H1 (cell line): ENCODE measurements at regions not wholly inside any gene's neighbourhood (a gene's known extent, or its start where the extent isn't known, plus 50 kb on each side); places are given as distances from the start of the nearest gene placed in this dataset.

ENCODE experiments used
- CBX5 ChIP-seq: fragments of 300-800, 300-1000 bp; sonication (generic); IDR thresholded peaks from 2 replicates; pipeline ENCODE4 v1.7.1; 2016; ENCODE audit warnings: antibody characterized with exemption, low read length, low read depth
- GTF2F1 ChIP-seq: IDR thresholded peaks from 2 replicates; pipeline ENCODE4 v1.6.1; 2012; ENCODE audit warnings: low read depth, low read length, improper control_type of control experiment, borderline replicate concordance
- JUN ChIP-seq: IDR thresholded peaks from 2 replicates; pipeline ENCODE4 v1.6.1; 2011; ENCODE audit warnings: low read depth, mild to moderate bottlenecking, improper control_type of control experiment, low read length
- KDM1A ChIP-seq: fragments of 200-600, 300-600 bp; sonication (generic); IDR thresholded peaks from 2 replicates; pipeline ENCODE4 v1.7.1; 2016; ENCODE audit warnings: mild to moderate bottlenecking, low read length, borderline replicate concordance
- NANOG ChIP-seq: IDR thresholded peaks from 2 replicates; pipeline ENCODE4 v1.6.1; 2011; ENCODE audit warnings: low read length, low read depth, mild to moderate bottlenecking, inconsistent platforms; ENCODE audit not compliant: insufficient read depth, poor library complexity, severe bottlenecking
- POLR2A ChIP-seq, 2 experiments: IDR thresholded peaks; 1 replicate in 1 of 2; 2 replicates in 1 of 2; pipeline ENCODE4 v1.6.1; 2011; ENCODE audit warnings: low read depth in 2 of 2, low read length in 2 of 2, mild to moderate bottlenecking in 2 of 2; ENCODE audit errors: control extremely low read depth in 1 of 2
- RFX5 ChIP-seq: IDR thresholded peaks from 2 replicates; pipeline ENCODE4 v1.6.1; 2011; ENCODE audit warnings: low read depth, low read length, improper control_type of control experiment, borderline replicate concordance
- SIX5 ChIP-seq: IDR thresholded peaks from 2 replicates; pipeline ENCODE4 v1.6.1; 2011; ENCODE audit warnings: mild to moderate bottlenecking, low read depth, low read length
- YY1 ChIP-seq: IDR thresholded peaks from 2 replicates; pipeline ENCODE4 v1.6.1; 2011; ENCODE audit warnings: low read depth, mild to moderate bottlenecking, low read length
- TF ChIP-seq, protein P1 (sequence below): fragments of 300-600 bp; sonication (generic); IDR thresholded peaks from 2 replicates; pipeline ENCODE4 v1.7.1; 2012; ENCODE audit warnings: low read length, moderate library complexity, mild to moderate bottlenecking, inconsistent platforms; ENCODE audit not compliant: insufficient replicate concordance

DNA sequence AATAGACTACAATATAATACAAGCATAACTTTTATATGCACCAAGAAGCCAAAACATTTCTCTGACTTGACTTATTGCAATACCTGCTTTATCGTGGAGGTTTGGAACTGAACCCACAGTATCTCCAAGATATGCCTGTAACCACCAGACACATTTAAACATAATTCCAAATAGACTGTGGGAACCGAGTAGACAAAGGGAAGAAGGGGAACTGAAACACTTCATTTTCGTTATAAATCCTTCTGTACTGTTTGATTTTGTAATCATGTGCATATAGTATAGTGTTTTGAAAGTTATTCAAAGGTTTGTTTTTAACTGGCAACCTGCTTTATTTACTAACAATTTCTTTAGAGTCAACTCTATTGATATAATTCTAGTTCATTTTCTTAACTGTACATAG lies 154.9 kb upstream of the BEND6 start (continued):
- TF ChIP-seq, protein P1, sequence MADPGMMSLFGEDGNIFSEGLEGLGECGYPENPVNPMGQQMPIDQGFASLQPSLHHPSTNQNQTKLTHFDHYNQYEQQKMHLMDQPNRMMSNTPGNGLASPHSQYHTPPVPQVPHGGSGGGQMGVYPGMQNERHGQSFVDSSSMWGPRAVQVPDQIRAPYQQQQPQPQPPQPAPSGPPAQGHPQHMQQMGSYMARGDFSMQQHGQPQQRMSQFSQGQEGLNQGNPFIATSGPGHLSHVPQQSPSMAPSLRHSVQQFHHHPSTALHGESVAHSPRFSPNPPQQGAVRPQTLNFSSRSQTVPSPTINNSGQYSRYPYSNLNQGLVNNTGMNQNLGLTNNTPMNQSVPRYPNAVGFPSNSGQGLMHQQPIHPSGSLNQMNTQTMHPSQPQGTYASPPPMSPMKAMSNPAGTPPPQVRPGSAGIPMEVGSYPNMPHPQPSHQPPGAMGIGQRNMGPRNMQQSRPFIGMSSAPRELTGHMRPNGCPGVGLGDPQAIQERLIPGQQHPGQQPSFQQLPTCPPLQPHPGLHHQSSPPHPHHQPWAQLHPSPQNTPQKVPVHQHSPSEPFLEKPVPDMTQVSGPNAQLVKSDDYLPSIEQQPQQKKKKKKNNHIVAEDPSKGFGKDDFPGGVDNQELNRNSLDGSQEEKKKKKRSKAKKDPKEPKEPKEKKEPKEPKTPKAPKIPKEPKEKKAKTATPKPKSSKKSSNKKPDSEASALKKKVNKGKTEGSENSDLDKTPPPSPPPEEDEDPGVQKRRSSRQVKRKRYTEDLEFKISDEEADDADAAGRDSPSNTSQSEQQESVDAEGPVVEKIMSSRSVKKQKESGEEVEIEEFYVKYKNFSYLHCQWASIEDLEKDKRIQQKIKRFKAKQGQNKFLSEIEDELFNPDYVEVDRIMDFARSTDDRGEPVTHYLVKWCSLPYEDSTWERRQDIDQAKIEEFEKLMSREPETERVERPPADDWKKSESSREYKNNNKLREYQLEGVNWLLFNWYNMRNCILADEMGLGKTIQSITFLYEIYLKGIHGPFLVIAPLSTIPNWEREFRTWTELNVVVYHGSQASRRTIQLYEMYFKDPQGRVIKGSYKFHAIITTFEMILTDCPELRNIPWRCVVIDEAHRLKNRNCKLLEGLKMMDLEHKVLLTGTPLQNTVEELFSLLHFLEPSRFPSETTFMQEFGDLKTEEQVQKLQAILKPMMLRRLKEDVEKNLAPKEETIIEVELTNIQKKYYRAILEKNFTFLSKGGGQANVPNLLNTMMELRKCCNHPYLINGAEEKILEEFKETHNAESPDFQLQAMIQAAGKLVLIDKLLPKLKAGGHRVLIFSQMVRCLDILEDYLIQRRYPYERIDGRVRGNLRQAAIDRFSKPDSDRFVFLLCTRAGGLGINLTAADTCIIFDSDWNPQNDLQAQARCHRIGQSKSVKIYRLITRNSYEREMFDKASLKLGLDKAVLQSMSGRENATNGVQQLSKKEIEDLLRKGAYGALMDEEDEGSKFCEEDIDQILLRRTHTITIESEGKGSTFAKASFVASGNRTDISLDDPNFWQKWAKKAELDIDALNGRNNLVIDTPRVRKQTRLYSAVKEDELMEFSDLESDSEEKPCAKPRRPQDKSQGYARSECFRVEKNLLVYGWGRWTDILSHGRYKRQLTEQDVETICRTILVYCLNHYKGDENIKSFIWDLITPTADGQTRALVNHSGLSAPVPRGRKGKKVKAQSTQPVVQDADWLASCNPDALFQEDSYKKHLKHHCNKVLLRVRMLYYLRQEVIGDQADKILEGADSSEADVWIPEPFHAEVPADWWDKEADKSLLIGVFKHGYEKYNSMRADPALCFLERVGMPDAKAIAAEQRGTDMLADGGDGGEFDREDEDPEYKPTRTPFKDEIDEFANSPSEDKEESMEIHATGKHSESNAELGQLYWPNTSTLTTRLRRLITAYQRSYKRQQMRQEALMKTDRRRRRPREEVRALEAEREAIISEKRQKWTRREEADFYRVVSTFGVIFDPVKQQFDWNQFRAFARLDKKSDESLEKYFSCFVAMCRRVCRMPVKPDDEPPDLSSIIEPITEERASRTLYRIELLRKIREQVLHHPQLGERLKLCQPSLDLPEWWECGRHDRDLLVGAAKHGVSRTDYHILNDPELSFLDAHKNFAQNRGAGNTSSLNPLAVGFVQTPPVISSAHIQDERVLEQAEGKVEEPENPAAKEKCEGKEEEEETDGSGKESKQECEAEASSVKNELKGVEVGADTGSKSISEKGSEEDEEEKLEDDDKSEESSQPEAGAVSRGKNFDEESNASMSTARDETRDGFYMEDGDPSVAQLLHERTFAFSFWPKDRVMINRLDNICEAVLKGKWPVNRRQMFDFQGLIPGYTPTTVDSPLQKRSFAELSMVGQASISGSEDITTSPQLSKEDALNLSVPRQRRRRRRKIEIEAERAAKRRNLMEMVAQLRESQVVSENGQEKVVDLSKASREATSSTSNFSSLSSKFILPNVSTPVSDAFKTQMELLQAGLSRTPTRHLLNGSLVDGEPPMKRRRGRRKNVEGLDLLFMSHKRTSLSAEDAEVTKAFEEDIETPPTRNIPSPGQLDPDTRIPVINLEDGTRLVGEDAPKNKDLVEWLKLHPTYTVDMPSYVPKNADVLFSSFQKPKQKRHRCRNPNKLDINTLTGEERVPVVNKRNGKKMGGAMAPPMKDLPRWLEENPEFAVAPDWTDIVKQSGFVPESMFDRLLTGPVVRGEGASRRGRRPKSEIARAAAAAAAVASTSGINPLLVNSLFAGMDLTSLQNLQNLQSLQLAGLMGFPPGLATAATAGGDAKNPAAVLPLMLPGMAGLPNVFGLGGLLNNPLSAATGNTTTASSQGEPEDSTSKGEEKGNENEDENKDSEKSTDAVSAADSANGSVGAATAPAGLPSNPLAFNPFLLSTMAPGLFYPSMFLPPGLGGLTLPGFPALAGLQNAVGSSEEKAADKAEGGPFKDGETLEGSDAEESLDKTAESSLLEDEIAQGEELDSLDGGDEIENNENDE, result no peak
- no peak for TF ChIP-seq GTF2F1
- TF ChIP-seq NANOG, result no peak
- TF ChIP-seq SIX5, result no peak
- TF ChIP-seq JUN, result no peak
- TF ChIP-seq YY1, result no peak
- TF ChIP-seq KDM1A, result no peak
- TF ChIP-seq RFX5, result no peak
- TF ChIP-seq CBX5, result no peak
- TF ChIP-seq POLR2A (IDR thresholded peaks at IDR 0.05; ENCODE audit: control extremely low read depth in 1 of 2, low read depth in 2 of 2, low read length in 2 of 2), result no peak
